ENCODE measurements at regions not wholly inside any gene's neighbourhood (a gene's known extent, or its start where the extent isn't known, plus 50 kb on each side); places are given as distances from the start of the nearest gene placed in this dataset.
"Not testable (repeated sequence)": the region's sequence is repeated elsewhere in the genome, so short reads cannot be mapped to it uniquely, and the experiment has no call there.

DNA sequence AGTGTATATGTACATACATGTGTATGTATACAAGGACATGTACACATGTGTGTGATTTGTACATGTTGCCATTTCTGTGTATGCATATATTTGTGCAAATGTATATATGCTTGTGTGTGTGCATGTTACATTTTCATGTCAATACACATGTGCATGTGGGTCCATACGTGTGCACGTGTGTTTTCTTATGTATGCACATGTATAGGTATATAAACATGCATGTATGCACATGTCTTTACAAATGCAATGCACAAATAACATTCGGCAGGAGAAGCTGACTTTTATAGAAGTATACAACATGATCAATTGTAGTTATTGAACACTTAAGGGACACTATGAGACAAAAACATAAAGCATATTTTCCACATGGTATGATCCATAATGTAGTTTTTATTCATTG lies 307.4 kb upstream of the SEMA3C start (continued):
- TF ChIP-seq FOXP1 (CRISPR knock-in tag; IDR thresholded peaks at IDR 0.05; ENCODE audit: borderline replicate concordance) = no peak
- TF ChIP-seq GABPB1 (CRISPR knock-in tag; IDR thresholded peaks at IDR 0.05) = no peak
- no peak for TF ChIP-seq CBFB (CRISPR knock-in tag; IDR thresholded peaks at IDR 0.05; ENCODE audit: low read depth)
- TF ChIP-seq ZNF423 (CRISPR knock-in tag; IDR thresholded peaks at IDR 0.05) = no peak
- TF ChIP-seq NFYB (CRISPR knock-in tag; conservative IDR thresholded peaks at IDR 0.05; ENCODE audit: low read depth) = no peak
- TF ChIP-seq, protein P1, sequence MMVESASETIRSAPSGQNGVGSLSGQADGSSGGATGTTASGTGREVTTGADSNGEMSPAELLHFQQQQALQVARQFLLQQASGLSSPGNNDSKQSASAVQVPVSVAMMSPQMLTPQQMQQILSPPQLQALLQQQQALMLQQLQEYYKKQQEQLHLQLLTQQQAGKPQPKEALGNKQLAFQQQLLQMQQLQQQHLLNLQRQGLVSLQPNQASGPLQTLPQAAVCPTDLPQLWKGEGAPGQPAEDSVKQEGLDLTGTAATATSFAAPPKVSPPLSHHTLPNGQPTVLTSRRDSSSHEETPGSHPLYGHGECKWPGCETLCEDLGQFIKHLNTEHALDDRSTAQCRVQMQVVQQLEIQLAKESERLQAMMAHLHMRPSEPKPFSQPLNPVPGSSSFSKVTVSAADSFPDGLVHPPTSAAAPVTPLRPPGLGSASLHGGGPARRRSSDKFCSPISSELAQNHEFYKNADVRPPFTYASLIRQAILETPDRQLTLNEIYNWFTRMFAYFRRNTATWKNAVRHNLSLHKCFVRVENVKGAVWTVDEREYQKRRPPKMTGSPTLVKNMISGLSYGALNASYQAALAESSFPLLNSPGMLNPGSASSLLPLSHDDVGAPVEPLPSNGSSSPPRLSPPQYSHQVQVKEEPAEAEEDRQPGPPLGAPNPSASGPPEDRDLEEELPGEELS (CRISPR knock-in tag; IDR thresholded peaks at IDR 0.05) = no peak

DNA sequence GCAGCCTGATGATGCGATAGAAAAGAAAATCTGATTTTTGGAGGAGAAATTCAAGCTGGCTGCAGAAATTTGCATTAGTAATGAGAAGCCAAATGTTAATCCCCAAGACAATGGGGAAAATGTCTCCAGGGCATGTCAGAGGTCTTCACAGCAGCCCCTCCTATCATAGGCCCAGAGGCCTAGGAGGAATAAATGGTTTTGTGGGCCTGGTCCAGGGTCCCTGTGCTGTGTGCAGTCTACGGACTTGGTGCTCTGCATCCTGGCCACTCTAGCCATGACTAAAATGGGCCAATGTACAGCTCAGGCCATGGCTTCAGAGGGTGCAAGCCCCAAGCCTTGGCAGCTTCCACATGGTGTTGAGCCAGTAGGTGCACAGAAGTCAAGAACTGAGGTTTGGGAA lies 303.8 kb upstream of the SEMA3C start:
- DNase-seq (ENCODE audit: low spot score); H3K4me3 Mint-ChIP-seq; CTCF ChIA-PET; H3K27ac Mint-ChIP-seq; POLR2A ChIA-PET; H3K27me3 Mint-ChIP-seq (ENCODE audit: low read depth); H3K4me1 Mint-ChIP-seq; ATAC-seq: not testable (repeated sequence)
- Mint-ChIP-seq H3K9me3 (peaks cover 37% of the 10 kb centered on the region), H3K36me3 (peaks cover 28% of the 10 kb centered on the region)

DNA sequence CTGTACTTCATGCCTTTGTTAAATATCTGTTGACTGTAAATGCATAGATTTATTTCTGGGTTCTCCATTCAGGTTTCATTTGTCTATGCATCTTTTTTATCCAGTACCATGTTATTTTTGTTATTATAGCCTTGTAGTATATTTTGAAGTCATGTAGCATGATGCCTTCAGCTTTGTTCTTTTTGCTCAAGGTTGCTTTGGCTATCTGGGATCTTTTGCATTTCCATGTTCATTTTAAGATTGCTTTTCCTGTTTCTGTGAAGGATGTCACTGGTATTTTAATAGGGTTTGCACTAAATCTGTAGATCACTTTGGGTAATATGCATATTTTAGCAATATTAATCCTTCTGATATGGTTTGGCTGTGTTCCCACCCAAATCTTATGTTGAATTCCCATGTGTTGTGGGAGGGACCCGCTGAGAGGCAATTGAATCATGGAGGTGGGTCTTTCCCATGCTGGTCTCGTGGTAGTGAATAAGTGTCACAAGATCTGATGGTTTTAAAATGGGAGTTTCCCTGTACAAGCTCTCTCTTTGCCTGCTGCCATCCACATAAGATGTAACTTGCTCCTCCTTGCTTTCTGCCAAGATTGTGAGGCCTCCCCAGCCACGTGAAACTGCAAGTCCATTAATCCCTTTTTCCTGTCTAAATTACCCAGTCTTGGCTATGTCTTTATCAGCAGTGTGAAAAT lies 302.8 kb upstream of the SEMA3C start:
- Mint-ChIP-seq H3K4me1 (no peaks in the 10 kb centered on the region), H3K27me3 (ENCODE audit: low read depth) (no peaks in the 10 kb centered on the region), H3K9me3 (peaks cover 37% of the 10 kb centered on the region), H3K27ac (no peak overlapping the region), H3K36me3 (peaks cover 28% of the 10 kb centered on the region), H3K4me3 (no peak overlapping the region)
- TF ChIP-seq ZNF121 (CRISPR knock-in tag; IDR thresholded peaks at IDR 0.05) (no peak), IRF2 (CRISPR knock-in tag; IDR thresholded peaks at IDR 0.05; ENCODE audit: borderline replicate concordance, low read depth) (no peak), ZNF423 (CRISPR knock-in tag; IDR thresholded peaks at IDR 0.05) (no peak), NFYB (CRISPR knock-in tag; conservative IDR thresholded peaks at IDR 0.05; ENCODE audit: low read depth) (no peak), NR3C1 (CRISPR knock-in tag; conservative IDR thresholded peaks at IDR 0.05; ENCODE audit: low read depth) (no peak), ZNF138 (CRISPR knock-in tag; conservative IDR thresholded peaks at IDR 0.05) (no peak), FOXJ3 (CRISPR knock-in tag; IDR thresholded peaks at IDR 0.05; ENCODE audit: borderline replicate concordance) (no peak), KAT7 (CRISPR knock-in tag; IDR thresholded peaks at IDR 0.05; ENCODE audit: borderline replicate concordance) (no peak), ZBTB21 (CRISPR knock-in tag; IDR thresholded peaks at IDR 0.05; ENCODE audit: borderline replicate concordance) (no peak), FOXK1 (CRISPR knock-in tag; IDR thresholded peaks at IDR 0.05) (no peak), SOX15 (CRISPR knock-in tag; IDR thresholded peaks at IDR 0.05) (no peak), CREM (CRISPR knock-in tag; IDR thresholded peaks at IDR 0.05) (no peak), ZNF416 (CRISPR knock-in tag; IDR thresholded peaks at IDR 0.05) (no peak), EMX1 (CRISPR knock-in tag; IDR thresholded peaks at IDR 0.05) (no peak), PRRX2 (CRISPR knock-in tag; IDR thresholded peaks at IDR 0.05) (no peak), NFATC4 (CRISPR knock-in tag; IDR thresholded peaks at IDR 0.05) (no peak), NR1H2 (CRISPR knock-in tag; IDR thresholded peaks at IDR 0.05) (no peak), SP1 (CRISPR knock-in tag; conservative IDR thresholded peaks at IDR 0.05) (no peak), MXD4 (CRISPR knock-in tag; IDR thresholded peaks at IDR 0.05; ENCODE audit: borderline replicate concordance) (no peak)
- TF ChIP-seq, protein P2, sequence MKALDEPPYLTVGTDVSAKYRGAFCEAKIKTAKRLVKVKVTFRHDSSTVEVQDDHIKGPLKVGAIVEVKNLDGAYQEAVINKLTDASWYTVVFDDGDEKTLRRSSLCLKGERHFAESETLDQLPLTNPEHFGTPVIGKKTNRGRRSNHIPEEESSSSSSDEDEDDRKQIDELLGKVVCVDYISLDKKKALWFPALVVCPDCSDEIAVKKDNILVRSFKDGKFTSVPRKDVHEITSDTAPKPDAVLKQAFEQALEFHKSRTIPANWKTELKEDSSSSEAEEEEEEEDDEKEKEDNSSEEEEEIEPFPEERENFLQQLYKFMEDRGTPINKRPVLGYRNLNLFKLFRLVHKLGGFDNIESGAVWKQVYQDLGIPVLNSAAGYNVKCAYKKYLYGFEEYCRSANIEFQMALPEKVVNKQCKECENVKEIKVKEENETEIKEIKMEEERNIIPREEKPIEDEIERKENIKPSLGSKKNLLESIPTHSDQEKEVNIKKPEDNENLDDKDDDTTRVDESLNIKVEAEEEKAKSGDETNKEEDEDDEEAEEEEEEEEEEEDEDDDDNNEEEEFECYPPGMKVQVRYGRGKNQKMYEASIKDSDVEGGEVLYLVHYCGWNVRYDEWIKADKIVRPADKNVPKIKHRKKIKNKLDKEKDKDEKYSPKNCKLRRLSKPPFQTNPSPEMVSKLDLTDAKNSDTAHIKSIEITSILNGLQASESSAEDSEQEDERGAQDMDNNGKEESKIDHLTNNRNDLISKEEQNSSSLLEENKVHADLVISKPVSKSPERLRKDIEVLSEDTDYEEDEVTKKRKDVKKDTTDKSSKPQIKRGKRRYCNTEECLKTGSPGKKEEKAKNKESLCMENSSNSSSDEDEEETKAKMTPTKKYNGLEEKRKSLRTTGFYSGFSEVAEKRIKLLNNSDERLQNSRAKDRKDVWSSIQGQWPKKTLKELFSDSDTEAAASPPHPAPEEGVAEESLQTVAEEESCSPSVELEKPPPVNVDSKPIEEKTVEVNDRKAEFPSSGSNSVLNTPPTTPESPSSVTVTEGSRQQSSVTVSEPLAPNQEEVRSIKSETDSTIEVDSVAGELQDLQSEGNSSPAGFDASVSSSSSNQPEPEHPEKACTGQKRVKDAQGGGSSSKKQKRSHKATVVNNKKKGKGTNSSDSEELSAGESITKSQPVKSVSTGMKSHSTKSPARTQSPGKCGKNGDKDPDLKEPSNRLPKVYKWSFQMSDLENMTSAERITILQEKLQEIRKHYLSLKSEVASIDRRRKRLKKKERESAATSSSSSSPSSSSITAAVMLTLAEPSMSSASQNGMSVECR (CRISPR knock-in tag; IDR thresholded peaks at IDR 0.05; ENCODE audit: borderline replicate concordance) = no peak
- DNase-seq (ENCODE audit: low spot score) (no peak), ATAC-seq (no peak)
- ChIA-PET POLR2A (no interaction called here), CTCF (no interaction called here)
